ENCODE measurements at regions not wholly inside any gene's neighbourhood (a gene's known extent, or its start where the extent isn't known, plus 50 kb on each side); places are given as distances from the start of the nearest gene placed in this dataset.

DNA sequence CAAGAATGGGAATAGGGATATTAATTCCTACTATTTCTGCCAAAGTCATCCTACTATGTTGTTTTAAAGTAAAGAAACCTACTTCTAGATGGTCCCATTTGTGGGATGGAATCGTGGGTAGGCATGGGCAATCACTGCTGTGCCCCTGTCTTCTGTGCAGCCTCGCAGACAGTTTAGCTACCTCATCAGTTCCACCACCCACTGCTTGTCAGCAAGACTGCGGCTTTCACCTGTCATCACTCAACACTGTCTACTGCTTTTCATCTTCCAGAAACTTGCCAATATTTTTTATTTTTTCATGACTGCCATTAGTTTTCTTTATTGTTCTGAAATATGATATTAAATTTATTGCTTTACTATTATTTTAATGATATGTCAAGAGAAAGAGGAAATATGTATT is 368.1 kb upstream of the KYNU start:
- H3K4me2 ChIP-seq, result no peak overlapping the region
- H3K9me3 ChIP-seq, result no peaks in the 10 kb centered on the region
- no peaks in the 10 kb centered on the region for H3K9me2 ChIP-seq
- CTCF ChIA-PET, result no interaction called here
- H2AFZ ChIP-seq (ENCODE audit: low read depth), result no peak overlapping the region
- DNase-seq, result no peak
- no peak for TF ChIP-seq NFIC (IDR thresholded peaks at IDR 0.05; ENCODE audit: borderline replicate concordance)
- no peak for TF ChIP-seq SMC3 (IDR thresholded peaks at IDR 0.05; ENCODE audit: low read depth, low read length)
- no peak for TF ChIP-seq EP300 (IDR thresholded peaks at IDR 0.05; ENCODE audit: borderline replicate concordance in 1 of 2, low read depth in 1 of 2, low read length in 1 of 2)
- TF ChIP-seq FOXM1 (IDR thresholded peaks at IDR 0.05; ENCODE audit: low read depth), result no peak
- no peak for TF ChIP-seq GATA2 (CRISPR knock-in tag; IDR thresholded peaks at IDR 0.05)
- no peak for TF ChIP-seq RAD21 (IDR thresholded peaks at IDR 0.05; ENCODE audit: low read length)
- TF ChIP-seq FOSL2 (IDR thresholded peaks at IDR 0.05; ENCODE audit: borderline replicate concordance, low read depth), result no peak
- TF ChIP-seq FOXJ3 (CRISPR knock-in tag; IDR thresholded peaks at IDR 0.05), result no peak
- no peak for TF ChIP-seq TEAD4 (IDR thresholded peaks at IDR 0.05; ENCODE audit: borderline replicate concordance, insufficient read depth)
- no peak for TF ChIP-seq TAF1 (IDR thresholded peaks at IDR 0.05; ENCODE audit: borderline replicate concordance, low read depth, low read length)
- no peak for TF ChIP-seq TCF12 (IDR thresholded peaks at IDR 0.05)
- no peak for TF ChIP-seq CHD2 (IDR thresholded peaks at IDR 0.05; ENCODE audit: low read length, partially characterized antibody)
- TF ChIP-seq RFX5 (IDR thresholded peaks at IDR 0.05; ENCODE audit: low read length), result no peak
- TF ChIP-seq, protein P1, sequence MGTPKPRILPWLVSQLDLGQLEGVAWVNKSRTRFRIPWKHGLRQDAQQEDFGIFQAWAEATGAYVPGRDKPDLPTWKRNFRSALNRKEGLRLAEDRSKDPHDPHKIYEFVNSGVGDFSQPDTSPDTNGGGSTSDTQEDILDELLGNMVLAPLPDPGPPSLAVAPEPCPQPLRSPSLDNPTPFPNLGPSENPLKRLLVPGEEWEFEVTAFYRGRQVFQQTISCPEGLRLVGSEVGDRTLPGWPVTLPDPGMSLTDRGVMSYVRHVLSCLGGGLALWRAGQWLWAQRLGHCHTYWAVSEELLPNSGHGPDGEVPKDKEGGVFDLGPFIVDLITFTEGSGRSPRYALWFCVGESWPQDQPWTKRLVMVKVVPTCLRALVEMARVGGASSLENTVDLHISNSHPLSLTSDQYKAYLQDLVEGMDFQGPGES (IDR thresholded peaks at IDR 0.05; ENCODE audit: low read depth, low read length), result no peak
- TF ChIP-seq, protein P2, sequence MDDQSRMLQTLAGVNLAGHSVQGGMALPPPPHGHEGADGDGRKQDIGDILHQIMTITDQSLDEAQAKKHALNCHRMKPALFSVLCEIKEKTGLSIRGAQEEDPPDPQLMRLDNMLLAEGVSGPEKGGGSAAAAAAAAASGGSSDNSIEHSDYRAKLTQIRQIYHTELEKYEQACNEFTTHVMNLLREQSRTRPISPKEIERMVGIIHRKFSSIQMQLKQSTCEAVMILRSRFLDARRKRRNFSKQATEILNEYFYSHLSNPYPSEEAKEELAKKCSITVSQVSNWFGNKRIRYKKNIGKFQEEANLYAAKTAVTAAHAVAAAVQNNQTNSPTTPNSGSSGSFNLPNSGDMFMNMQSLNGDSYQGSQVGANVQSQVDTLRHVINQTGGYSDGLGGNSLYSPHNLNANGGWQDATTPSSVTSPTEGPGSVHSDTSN (IDR thresholded peaks at IDR 0.05), result no peak
- TF ChIP-seq, protein P3, sequence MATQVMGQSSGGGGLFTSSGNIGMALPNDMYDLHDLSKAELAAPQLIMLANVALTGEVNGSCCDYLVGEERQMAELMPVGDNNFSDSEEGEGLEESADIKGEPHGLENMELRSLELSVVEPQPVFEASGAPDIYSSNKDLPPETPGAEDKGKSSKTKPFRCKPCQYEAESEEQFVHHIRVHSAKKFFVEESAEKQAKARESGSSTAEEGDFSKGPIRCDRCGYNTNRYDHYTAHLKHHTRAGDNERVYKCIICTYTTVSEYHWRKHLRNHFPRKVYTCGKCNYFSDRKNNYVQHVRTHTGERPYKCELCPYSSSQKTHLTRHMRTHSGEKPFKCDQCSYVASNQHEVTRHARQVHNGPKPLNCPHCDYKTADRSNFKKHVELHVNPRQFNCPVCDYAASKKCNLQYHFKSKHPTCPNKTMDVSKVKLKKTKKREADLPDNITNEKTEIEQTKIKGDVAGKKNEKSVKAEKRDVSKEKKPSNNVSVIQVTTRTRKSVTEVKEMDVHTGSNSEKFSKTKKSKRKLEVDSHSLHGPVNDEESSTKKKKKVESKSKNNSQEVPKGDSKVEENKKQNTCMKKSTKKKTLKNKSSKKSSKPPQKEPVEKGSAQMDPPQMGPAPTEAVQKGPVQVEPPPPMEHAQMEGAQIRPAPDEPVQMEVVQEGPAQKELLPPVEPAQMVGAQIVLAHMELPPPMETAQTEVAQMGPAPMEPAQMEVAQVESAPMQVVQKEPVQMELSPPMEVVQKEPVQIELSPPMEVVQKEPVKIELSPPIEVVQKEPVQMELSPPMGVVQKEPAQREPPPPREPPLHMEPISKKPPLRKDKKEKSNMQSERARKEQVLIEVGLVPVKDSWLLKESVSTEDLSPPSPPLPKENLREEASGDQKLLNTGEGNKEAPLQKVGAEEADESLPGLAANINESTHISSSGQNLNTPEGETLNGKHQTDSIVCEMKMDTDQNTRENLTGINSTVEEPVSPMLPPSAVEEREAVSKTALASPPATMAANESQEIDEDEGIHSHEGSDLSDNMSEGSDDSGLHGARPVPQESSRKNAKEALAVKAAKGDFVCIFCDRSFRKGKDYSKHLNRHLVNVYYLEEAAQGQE (IDR thresholded peaks at IDR 0.05; ENCODE audit: low read depth, low read length), result no peak
- no peak for TF ChIP-seq GABPA (IDR thresholded peaks at IDR 0.05; ENCODE audit: low read depth)
- no peak overlapping the region for H3K9ac ChIP-seq
- H3K36me3 ChIP-seq (replicated peaks in 1 of 2; ENCODE audit: control insufficient read depth in 1 of 2, insufficient read depth in 2 of 2, low read length in 1 of 2), result no peaks in the 10 kb centered on the region
- H3K4me1 ChIP-seq (ENCODE audit: control insufficient read depth in 1 of 2, insufficient read depth in 2 of 2, low read depth in 1 of 2, low read length in 1 of 2), result no peaks in the 10 kb centered on the region
- POLR2A ChIA-PET, result no interaction called here
- no peaks in the 10 kb centered on the region for H3F3A ChIP-seq (replicated peaks; ENCODE audit: insufficient read depth)
- H3K27ac ChIP-seq (ENCODE audit: low read depth in 2 of 2, low read length in 1 of 2), result no peak overlapping the region
- no peaks in the 10 kb centered on the region for H3K79me2 ChIP-seq (ENCODE audit: insufficient read depth)
- H3K27me3 ChIP-seq (ENCODE audit: insufficient read depth), result no peaks in the 10 kb centered on the region
- WGBS (ENCODE audit: low lambda C conversion rate), result 34% methylated on average over 3 of the region's 3 CpGs
- H3K4me3 ChIP-seq (ENCODE audit: low read depth in 2 of 2, low read length in 1 of 2), result no peak overlapping the region; a peak in 1 of 4 replicates
- no peaks in the 10 kb centered on the region for H4K20me1 ChIP-seq (ENCODE audit: insufficient read depth)
